GM11168 (cell line): ENCODE measurements at regions not wholly inside any gene's neighbourhood (a gene's known extent, or its start where the extent isn't known, plus 50 kb on each side); places are given as distances from the start of the nearest gene placed in this dataset.

ENCODE experiments used
- in situ Hi-C: fragments of 300-500 bp; cut with MboI; formaldehyde crosslinking; loops from one replicate; pipeline ENCODE4 v1.12.0; 2022; ENCODE audit warnings: low sequenced_read_pairs; ENCODE audit not compliant: unreplicated experiment

- in situ Hi-C loops, result no loop called here
These were observed 700.3 kb downstream of the TUSC7 start for GRCh38 chr3:117409701-117410459.

DNA sequence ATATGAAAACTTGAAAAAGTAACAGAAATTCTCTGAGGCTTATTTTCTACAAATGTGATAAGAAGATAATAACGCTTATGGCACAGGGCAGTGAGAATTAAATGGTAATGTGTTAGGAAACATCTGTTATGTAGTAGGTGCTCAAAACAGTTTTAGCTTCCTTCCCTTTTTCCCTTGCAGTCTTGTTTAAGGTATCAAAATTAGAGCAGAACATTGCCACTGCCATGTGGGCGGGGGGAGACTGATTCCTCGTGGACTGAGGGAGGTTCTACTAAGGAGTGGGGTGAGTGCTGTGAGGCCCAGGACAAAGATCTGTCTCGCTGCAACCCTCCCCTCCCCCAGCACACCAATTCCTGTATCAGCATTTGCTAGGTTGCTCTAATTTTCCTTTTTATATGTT lies 702.4 kb downstream of the TUSC7 start:
- in situ Hi-C loops, result no loop called here

DNA sequence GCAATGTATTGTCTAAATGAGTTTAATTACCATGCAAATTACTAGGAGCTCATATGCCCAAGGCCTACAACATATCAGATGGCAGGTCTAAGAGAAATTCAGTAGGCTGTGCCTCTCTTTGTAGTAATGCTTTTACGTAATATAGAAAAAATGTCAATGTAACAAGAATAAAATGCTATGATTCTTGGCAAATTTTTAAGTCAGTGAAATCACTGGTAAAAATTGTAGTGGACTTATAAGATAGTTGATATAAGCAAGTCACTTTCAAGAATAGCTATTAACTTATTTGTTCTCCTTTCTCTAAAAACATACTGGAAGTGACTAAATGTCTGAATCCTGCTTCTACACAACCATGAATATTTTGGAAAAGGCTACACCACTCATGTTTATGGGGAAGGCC lies 707.8 kb downstream of the TUSC7 start:
- in situ Hi-C loops, result no loop called here

GRCh38 chr3:117427081-117427480 lies 717.5 kb downstream of the TUSC7 start:
- in situ Hi-C loops, result no loop called here

- in situ Hi-C loops, result no loop called here
These were observed 723.8 kb downstream of the TUSC7 start for GRCh38 chr3:117433427-117433826.

DNA sequence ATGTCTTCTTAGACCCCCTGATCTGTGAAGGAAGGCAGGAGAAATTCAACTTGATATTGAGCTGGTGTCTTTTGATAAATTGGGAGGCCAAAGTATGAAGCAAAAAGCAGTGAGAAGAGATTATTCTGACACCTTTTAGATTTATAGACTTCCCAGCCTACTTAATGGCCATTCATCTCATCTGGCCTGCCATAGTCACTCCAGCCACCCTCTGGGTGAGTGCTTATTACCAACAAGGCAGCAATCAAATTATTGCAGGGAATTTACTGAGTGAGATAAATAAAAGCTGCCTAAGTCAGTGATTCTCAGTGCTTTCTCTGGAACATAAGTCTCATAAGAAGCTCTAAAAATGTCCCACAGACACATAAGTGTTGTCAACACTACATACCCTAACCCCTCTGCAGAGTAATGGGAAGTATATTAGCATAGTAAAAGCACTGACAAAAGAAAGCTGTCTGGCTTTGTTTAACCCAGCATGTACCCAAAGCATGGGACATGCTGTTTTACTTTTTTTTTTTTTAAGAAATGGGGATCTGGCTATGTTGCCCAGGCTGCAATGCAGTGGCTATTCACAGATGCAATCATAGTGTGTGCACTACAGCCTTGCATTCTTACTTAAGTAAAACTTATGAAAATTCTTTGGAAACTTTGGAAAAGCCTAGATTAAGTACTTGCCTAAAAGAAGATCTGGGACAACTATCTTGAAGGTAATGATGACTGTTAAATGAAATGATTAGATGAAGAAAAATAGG lies 725.3 kb downstream of the TUSC7 start:
- in situ Hi-C loops, result no loop called here

DNA sequence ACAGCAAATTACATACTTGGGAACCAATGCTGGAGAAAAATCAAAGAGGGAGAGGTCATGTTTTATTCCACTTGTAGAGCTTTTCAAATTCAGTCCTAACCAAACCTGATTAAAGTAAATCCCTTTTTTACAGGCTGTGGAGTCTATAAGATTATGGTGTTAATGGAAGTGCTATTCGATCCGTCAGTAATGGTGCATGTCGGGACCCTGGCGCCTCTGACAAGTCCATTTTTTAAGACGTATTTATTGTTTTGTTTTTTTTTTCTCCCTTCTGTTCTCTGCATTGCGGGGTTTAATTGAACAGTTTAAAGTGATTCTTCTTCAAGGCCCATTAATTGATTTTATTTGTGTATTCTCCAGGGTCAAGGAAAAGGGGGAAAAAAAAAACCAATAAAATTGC lies 725.9 kb downstream of the TUSC7 start:
- in situ Hi-C loops, result no loop called here

- in situ Hi-C loops, result no loop called here
These were observed 730.2 kb downstream of the TUSC7 start for GRCh38 chr3:117439812-117440211.

GRCh38 chr3:117441851-117442250 lies 732.3 kb downstream of the TUSC7 start:
- in situ Hi-C loops, result no loop called here

DNA sequence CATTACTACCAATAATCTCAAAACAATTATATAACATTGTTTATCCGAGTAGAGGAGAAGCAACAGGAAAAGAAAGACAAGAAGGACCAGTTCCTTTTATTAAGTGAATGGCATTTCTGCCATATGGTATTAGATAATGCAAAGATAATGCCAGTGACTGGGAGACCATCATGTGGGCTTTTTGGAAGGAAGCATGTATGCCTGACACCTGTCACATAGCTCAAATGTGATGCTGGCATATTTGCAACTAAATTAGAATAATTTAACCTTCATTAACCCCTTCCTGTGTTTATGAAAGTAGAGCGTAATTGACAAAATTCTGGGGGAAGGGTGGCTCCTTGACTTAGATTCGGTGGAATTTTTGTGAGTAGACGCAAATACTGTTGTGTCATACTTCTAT lies 733.0 kb downstream of the TUSC7 start:
- in situ Hi-C loops, result no loop called here

- in situ Hi-C loops, result no loop called here
These were observed 733.4 kb downstream of the TUSC7 start for GRCh38 chr3:117443014-117443413.

- in situ Hi-C loops, result no loop called here
These were observed 734.6 kb downstream of the TUSC7 start for GRCh38 chr3:117444175-117444574.

DNA sequence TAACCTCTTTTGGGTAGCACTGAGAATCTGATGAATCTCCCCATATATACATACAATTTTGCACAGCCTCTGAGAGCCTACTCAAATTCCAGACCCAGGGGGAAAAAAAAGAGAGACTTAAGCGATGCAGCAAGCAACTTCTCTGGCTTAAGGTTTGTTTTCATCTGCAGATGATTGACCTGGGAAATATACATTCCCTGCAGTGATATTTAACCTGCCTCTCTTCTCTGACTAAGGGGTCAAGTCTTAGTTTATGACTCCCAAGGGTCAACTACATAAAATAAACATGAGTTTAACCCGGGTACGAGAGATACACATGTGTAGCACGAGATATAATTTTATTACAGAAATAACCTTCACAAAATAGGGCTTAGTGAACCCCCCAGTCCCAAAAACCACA lies 737.8 kb downstream of the TUSC7 start:
- in situ Hi-C loops, result no loop called here

DNA sequence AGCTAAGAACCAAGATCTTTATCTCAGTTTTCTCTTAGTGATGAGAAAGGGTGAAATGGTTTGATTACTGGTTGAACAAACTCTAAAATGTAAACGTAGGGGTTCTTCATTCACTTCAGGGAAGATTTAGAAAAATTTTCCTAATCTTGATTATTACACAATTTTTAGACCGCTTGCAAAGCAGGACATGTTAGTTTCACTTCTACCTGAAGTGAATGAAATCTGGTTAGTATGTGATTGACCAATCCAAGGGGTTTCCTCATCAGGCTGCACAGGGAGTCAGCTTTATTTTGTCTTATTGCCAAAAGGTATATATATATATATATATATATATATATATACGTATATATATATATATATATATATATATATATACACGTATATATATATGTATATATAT lies 740.4 kb downstream of the TUSC7 start:
- in situ Hi-C loops, result no loop called here

- in situ Hi-C loops, result no loop called here
These were observed 744.7 kb downstream of the TUSC7 start for GRCh38 chr3:117454254-117454653.

GRCh38 chr3:117454908-117455307 lies 745.3 kb downstream of the TUSC7 start:
- in situ Hi-C loops, result no loop called here

- in situ Hi-C loops, result no loop called here
These were observed 746.2 kb downstream of the TUSC7 start for GRCh38 chr3:117455782-117456181.

- in situ Hi-C loops, result no loop called here
These were observed 753.9 kb downstream of the TUSC7 start for GRCh38 chr3:117463276-117464115.

DNA sequence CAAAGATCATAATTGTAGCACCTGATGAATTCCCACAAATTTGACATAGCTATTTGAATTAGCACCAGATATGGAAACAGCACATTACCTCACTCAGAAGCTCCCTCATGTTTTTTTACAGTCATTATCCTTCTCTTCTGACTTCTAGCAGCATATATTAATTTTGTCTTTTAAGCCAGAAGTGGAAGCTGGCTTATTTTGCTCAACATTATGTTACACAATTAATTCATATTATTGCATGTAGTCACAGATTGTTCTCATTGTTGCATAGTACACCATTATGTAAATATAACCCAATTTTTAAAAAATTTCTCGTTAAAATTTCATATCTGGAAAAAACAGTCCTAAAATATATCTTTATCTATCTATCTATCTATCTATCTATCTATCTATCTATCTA lies 762.3 kb downstream of the TUSC7 start:
- in situ Hi-C loops, result no loop called here

- in situ Hi-C loops, result no loop called here
These were observed 764.5 kb downstream of the TUSC7 start for GRCh38 chr3:117473981-117474538.

DNA sequence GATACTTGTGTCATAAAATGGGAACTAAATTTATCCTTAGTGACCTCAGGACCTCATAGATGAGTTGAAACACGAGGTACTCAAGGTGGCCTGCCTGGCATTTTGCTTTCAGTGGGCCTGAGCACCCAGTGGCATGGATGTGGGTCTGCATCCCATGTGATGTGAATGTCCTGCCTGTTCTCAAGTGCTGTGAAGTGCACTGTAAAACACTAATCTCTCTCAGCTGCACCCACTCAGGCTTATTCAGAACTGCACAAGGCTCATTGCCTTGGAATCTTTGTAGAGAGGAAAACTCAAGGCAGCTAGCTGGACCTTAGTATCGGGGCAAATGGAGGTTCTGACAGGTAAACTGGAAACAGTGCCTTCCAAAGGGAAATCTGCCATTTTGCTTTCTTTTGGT lies 767.0 kb downstream of the TUSC7 start:
- in situ Hi-C loops, result no loop called here
